ENCODE measurements at regions not wholly inside any gene's neighbourhood (a gene's known extent, or its start where the extent isn't known, plus 50 kb on each side); places are given as distances from the start of the nearest gene placed in this dataset.

DNA sequence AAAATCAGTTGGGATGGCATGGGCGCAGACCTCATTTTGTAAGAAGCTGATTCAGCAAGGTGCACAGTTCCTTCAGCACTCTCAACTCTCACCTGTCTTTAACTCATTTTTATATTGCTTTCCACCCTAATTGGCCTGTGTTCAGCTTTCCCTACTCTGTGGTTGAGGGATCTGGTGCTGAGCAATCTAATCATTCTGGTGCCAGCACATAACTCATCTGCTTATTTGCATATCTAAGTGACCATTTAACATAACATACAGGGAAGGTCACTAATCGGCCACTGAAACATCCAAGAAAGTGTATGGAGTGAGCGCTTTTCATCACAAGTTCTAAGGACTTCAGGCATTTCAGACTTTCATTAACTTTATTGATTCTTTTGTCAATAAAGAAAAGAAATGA, 303.4 kb upstream of the ROPN1 start:
- in situ Hi-C loops (cut with MboI; ENCODE audit: low sequenced_read_pairs, unreplicated experiment), result no loop called here
- DNase-seq (ENCODE audit: low spot score), result no peak
- TF ChIP-seq CTCF (IDR thresholded peaks at IDR 0.05; ENCODE audit: borderline replicate concordance, control extremely low read depth, extremely low read depth, insufficient read depth, missing control alignments), result no peak

DNA sequence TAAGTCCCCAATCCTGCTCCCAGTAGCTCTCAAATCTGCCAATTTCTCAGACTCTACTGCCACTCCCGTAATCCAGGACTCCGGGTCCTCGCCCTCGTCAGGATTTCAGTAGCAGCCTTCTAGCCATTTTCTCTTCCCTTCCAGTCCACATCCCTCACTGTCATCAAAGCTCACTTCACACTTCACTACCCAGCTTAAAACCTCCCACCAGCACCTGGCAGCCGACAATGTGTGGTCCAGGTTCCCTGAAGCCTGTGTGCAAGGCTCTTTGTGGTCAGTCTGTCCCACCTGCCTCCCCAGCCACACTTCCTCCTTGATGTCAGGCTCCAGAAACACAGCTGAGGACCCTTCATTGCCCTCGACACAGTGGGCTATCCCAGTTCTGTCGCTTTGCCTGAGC, 304.5 kb upstream of the ROPN1 start:
- in situ Hi-C loops (cut with MboI; ENCODE audit: low sequenced_read_pairs, unreplicated experiment), result no loop called here
- no peak for DNase-seq (ENCODE audit: low spot score)
- TF ChIP-seq CTCF (IDR thresholded peaks at IDR 0.05; ENCODE audit: borderline replicate concordance, control extremely low read depth, extremely low read depth, insufficient read depth, missing control alignments), result no peak

GRCh38 chr3:124297062-124297980, 305.4 kb upstream of the ROPN1 start:
- no peak for DNase-seq (ENCODE audit: low spot score)
- in situ Hi-C loops (cut with MboI; ENCODE audit: low sequenced_read_pairs, unreplicated experiment), result no loop called here
- no peak for TF ChIP-seq CTCF (IDR thresholded peaks at IDR 0.05; ENCODE audit: borderline replicate concordance, control extremely low read depth, extremely low read depth, insufficient read depth, missing control alignments)

- no peak for DNase-seq (ENCODE audit: low spot score)
- TF ChIP-seq CTCF (IDR thresholded peaks at IDR 0.05; ENCODE audit: borderline replicate concordance, control extremely low read depth, extremely low read depth, insufficient read depth, missing control alignments), result no peak
- in situ Hi-C loops (cut with MboI; ENCODE audit: low sequenced_read_pairs, unreplicated experiment), result no loop called here
Observed at GRCh38 chr3:124298301-124298700, 306.4 kb upstream of the ROPN1 start.

GRCh38 chr3:124298951-124299350, 307.0 kb upstream of the ROPN1 start:
- no peak for TF ChIP-seq CTCF (IDR thresholded peaks at IDR 0.05; ENCODE audit: borderline replicate concordance, control extremely low read depth, extremely low read depth, insufficient read depth, missing control alignments)
- no peak for DNase-seq (ENCODE audit: low spot score)
- in situ Hi-C loops (cut with MboI; ENCODE audit: low sequenced_read_pairs, unreplicated experiment), result no loop called here

DNA sequence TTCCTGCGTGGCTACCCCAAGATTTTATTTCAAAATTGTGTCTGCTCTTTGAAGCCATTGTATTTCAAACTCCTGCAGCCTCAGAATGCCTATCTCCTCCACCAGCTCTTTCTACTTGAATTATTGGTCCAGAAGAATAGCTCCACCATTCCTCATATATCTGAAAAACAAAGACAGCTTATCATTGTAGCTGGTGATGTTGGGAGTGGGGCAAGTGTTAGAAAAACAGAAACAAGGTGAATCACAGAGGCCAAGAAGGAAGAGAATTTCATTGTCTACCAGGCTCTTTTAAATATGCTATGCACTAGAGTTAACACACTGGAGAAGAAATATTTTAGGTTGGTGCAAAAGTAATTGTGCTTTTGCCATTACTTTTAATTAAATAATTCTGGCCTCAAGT, 307.9 kb upstream of the ROPN1 start:
- TF ChIP-seq CTCF (IDR thresholded peaks at IDR 0.05; ENCODE audit: borderline replicate concordance, control extremely low read depth, extremely low read depth, insufficient read depth, missing control alignments), result no peak
- no peak for DNase-seq (ENCODE audit: low spot score)
- in situ Hi-C loops (cut with MboI; ENCODE audit: low sequenced_read_pairs, unreplicated experiment), result no loop called here

Data from GM13976 (cell line).